DOHH2 (cell line): ENCODE measurements at regions not wholly inside any gene's neighbourhood (a gene's known extent, or its start where the extent isn't known, plus 50 kb on each side); places are given as distances from the start of the nearest gene placed in this dataset.
"Not testable (repeated sequence)": the region's sequence is repeated elsewhere in the genome, so short reads cannot be mapped to it uniquely, and the experiment has no call there.

ENCODE experiments used
- H3F3A ChIP-seq: fragments of 200-600 bp; sonication (generic), shearing (Covaris generic); 2 replicates; pipeline ENCODE4 v1.6.0; 2016; ENCODE audit warnings: antibody characterized with exemption, mild to moderate bottlenecking; ENCODE audit not compliant: control insufficient read depth, insufficient read depth
- H3K27ac ChIP-seq: fragments of 200-600 bp; sonication (generic); 2 replicates; pipeline ENCODE4 v1.5.1; 2014; ENCODE audit warnings: low read depth, mild to moderate bottlenecking, low read length, moderate library complexity
- H3K27me3 ChIP-seq: fragments of 200-600 bp; sonication (generic); 2 replicates; pipeline ENCODE4 v1.6.1; 2014; ENCODE audit warnings: mild to moderate bottlenecking, low read length, mixed read lengths; ENCODE audit not compliant: control insufficient read depth
- H3K36me3 ChIP-seq: fragments of 200-600 bp; sonication (generic); 2 replicates; pipeline ENCODE4 v1.6.1; 2014; ENCODE audit warnings: mild to moderate bottlenecking, low read length, moderate library complexity, mixed read lengths; ENCODE audit not compliant: control insufficient read depth
- H3K4me1 ChIP-seq: fragments of 200-600 bp; sonication (generic); 2 replicates; pipeline ENCODE4 v1.6.1; 2014; ENCODE audit warnings: mild to moderate bottlenecking, low read length, mixed read lengths; ENCODE audit not compliant: control insufficient read depth
- H3K4me2 ChIP-seq: fragments of 200-600 bp; sonication (generic); 2 replicates; pipeline ENCODE4 v1.6.0; 2014; ENCODE audit warnings: mild to moderate bottlenecking, low read length, moderate library complexity
- H3K4me3 ChIP-seq: fragments of 200-600 bp; sonication (generic); 2 replicates; pipeline ENCODE4 v1.5.1; 2014; ENCODE audit warnings: mild to moderate bottlenecking, low read length, mixed read lengths
- H3K79me2 ChIP-seq: fragments of 200-600 bp; sonication (generic); 2 replicates; pipeline ENCODE4 v1.6.1; 2014; ENCODE audit warnings: mild to moderate bottlenecking, low read length, mixed read lengths; ENCODE audit not compliant: control insufficient read depth
- H3K9me2 ChIP-seq: fragments of 200-600 bp; sonication (generic); replicated peaks from 2 replicates; pipeline ENCODE4 v1.6.1; 2014; ENCODE audit warnings: mild to moderate bottlenecking, low read length, mixed read lengths; ENCODE audit not compliant: control insufficient read depth
- H3K9me3 ChIP-seq: fragments of 200-600 bp; sonication (generic); 2 replicates; pipeline ENCODE4 v1.6.1; 2014; ENCODE audit warnings: antibody characterized with exemption, low read length, mixed read lengths; ENCODE audit not compliant: control insufficient read depth, insufficient read depth
- H4K20me1 ChIP-seq: fragments of 200-600 bp; sonication (generic); 2 replicates; pipeline ENCODE4 v1.6.0; 2014; ENCODE audit warnings: low read depth, mild to moderate bottlenecking, antibody characterized with exemption, low read length, moderate library complexity; ENCODE audit not compliant: control insufficient read depth, insufficient read depth
- EZH2phosphoT487 ChIP-seq: fragments of 200-600 bp; sonication (generic); IDR thresholded peaks from 2 replicates; pipeline ENCODE4 v1.6.1; 2017; ENCODE audit warnings: borderline replicate concordance, mild to moderate bottlenecking, antibody characterized with exemption, low read length, moderate library complexity, mixed read lengths
- TF ChIP-seq, protein P1 (sequence below): fragments of 200-600 bp; sonication (generic); IDR thresholded peaks from one replicate; pipeline ENCODE4 v1.5.1; 2014; ENCODE audit warnings: antibody characterized with exemption, mild to moderate bottlenecking, low read depth, low read length; ENCODE audit not compliant: poor library complexity, severe bottlenecking

DNA sequence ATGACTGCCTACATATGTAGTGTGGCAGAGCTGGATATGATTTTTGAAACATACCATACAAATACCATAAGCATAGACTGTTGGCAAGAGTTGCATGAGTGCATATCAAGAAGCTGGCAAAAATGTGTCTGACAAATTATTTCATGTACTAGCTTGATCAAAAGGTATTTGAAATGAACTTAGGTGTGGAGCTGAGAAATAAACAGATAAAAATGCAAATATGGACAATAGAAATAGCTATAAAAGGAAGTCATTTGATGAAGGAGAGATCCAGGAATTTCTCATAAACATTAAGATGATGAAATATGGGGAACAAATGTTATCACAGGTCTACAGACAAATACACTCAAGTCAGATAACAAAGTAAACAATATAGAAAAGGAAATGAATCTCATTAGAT, 609.1 kb downstream of the PTPRC start:
- TF ChIP-seq EZH2phosphoT487 = no peak
- TF ChIP-seq, protein P1, sequence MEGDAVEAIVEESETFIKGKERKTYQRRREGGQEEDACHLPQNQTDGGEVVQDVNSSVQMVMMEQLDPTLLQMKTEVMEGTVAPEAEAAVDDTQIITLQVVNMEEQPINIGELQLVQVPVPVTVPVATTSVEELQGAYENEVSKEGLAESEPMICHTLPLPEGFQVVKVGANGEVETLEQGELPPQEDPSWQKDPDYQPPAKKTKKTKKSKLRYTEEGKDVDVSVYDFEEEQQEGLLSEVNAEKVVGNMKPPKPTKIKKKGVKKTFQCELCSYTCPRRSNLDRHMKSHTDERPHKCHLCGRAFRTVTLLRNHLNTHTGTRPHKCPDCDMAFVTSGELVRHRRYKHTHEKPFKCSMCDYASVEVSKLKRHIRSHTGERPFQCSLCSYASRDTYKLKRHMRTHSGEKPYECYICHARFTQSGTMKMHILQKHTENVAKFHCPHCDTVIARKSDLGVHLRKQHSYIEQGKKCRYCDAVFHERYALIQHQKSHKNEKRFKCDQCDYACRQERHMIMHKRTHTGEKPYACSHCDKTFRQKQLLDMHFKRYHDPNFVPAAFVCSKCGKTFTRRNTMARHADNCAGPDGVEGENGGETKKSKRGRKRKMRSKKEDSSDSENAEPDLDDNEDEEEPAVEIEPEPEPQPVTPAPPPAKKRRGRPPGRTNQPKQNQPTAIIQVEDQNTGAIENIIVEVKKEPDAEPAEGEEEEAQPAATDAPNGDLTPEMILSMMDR = no peak
- Histone ChIP-seq H4K20me1 (no peaks in the 10 kb centered on the region), H3K79me2 (no peaks in the 10 kb centered on the region)

DNA sequence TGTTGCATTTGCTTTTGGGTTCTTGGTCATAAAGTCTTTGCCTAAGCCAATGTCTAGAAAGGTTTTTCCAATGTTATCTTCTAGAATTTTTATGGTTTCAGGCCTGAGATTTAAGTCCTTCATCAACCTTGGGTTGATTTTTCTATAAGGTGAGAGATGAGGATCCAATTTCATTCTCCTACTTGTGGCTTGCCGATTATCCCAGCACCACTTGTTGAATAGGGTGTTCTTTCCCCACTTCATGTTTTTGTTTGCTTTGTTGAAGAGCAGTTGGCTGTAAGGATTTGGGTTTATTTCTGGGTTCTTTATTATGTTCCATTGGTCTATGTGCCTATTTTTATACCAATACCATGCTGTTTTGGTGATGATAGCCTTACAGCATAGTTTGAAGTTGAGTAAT, 615.2 kb downstream of the PTPRC start:
- not testable (repeated sequence) for H3K36me3 ChIP-seq, H3K27me3 ChIP-seq

More for the DNA sequence above, 609.1 kb downstream of the PTPRC start:
- no peaks in the 10 kb centered on the region for H3K27me3 ChIP-seq
- peaks cover 10% of the 10 kb centered on the region for H3K4me1 ChIP-seq
- no peaks in the 10 kb centered on the region for H3K36me3 ChIP-seq
- H3K4me3 ChIP-seq = no peak overlapping the region
- H3F3A ChIP-seq = 0 out of 2 replicates have a peak, but pooled peaks cover 4% of the 10 kb centered on the region
- H3K27ac ChIP-seq = no peak overlapping the region
- no peaks in the 10 kb centered on the region for H3K9me2 ChIP-seq
- H3K4me2 ChIP-seq = no peak overlapping the region
- peaks cover under 1% of the 10 kb centered on the region; the same call in 1 of the 2 replicates for H3K9me3 ChIP-seq

DNA sequence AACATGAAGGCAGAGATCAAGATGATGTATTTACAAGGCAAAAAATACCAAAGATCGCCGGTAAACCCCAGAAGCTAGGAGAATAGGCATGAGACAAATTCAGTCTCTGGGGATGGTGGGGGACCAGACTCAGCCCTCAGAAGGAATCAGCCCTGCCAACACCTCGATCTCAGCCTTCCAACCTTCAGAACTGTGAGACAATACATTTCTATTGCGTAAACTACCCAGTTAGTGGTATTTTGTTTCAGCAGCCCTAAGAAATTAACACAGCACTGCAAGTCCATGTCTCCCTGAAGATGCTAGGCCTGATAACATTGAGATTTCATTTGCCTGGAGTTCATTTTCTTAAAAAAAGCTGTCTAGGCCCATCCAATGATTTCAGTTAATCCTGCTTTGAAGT, 622.5 kb downstream of the PTPRC start:
- no peaks in the 10 kb centered on the region for H3K36me3 ChIP-seq
- H3F3A ChIP-seq = no peaks in the 10 kb centered on the region
- no peak for TF ChIP-seq EZH2phosphoT487
- TF ChIP-seq, protein P1 = no peak
- H3K27me3 ChIP-seq = no peaks in the 10 kb centered on the region
- no peaks in the 10 kb centered on the region for H4K20me1 ChIP-seq
- H3K9me2 ChIP-seq = no peaks in the 10 kb centered on the region
- no peak overlapping the region for H3K27ac ChIP-seq
- no peaks in the 10 kb centered on the region for H3K9me3 ChIP-seq
- H3K79me2 ChIP-seq = no peaks in the 10 kb centered on the region
- no peak overlapping the region for H3K4me2 ChIP-seq
- H3K4me1 ChIP-seq = no peaks in the 10 kb centered on the region
- H3K4me3 ChIP-seq = no peak overlapping the region

More for the DNA sequence above, 615.2 kb downstream of the PTPRC start:
- not testable (repeated sequence) for H3K4me2 ChIP-seq, H3F3A ChIP-seq, H4K20me1 ChIP-seq, H3K79me2 ChIP-seq, H3K4me3 ChIP-seq, H3K27ac ChIP-seq, H3K9me3 ChIP-seq, H3K4me1 ChIP-seq, H3K9me2 ChIP-seq

DNA sequence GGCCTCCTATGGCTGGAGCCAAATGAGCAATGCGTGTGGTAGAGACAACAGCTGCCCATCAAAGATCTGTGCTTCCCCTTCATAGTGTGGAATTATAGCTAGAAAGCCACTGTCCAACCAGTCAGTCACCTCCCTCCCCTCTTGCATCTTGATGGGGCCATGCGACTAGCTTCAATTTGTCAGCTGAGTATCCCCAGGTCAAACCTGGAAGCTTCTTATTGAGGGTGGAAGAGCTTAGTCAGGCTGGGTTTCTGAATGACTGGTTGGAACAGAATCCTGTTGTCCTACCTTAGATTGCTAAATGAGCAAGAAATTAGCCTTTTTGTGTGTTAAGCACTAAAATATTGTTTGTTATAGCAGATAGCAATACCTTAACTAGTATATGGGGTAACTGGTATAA, 625.4 kb downstream of the PTPRC start:
- Histone ChIP-seq H4K20me1 (no peaks in the 10 kb centered on the region), H3K4me2 (no peak overlapping the region), H3K27me3 (no peaks in the 10 kb centered on the region), H3K4me3 (no peak overlapping the region), H3K79me2 (no peaks in the 10 kb centered on the region), H3K27ac (no peak overlapping the region), H3K9me2 (no peaks in the 10 kb centered on the region), H3K4me1 (no peaks in the 10 kb centered on the region), H3F3A (no peaks in the 10 kb centered on the region), H3K36me3 (no peaks in the 10 kb centered on the region), H3K9me3 (no peaks in the 10 kb centered on the region)
- no peak for TF ChIP-seq EZH2phosphoT487
- TF ChIP-seq, protein P1 = no peak
